ENCODE measurements at regions not wholly inside any gene's neighbourhood (a gene's known extent, or its start where the extent isn't known, plus 50 kb on each side); places are given as distances from the start of the nearest gene placed in this dataset.
A peak's percentile ranks its signal among the peaks of the same experiment; 100 is the strongest.

- intact Hi-C loops (cut with DNase I) = no loop called here
- Histone ChIP-seq H3K9me3 (no peaks in the 10 kb centered on the region), H3K36me3 (no peaks in the 10 kb centered on the region), H3K27ac (no peak overlapping the region), H3K4me1 (peaks cover 9% of the 10 kb centered on the region), H3K27me3 (peaks cover 9% of the 10 kb centered on the region), H3K4me3 (peak overlapping the region in 1 of 2 donors; percentile 20)
- no peak for DNase-seq (ENCODE audit: extremely low spot score in 2 of 2)
- TF ChIP-seq POLR2A (IDR thresholded peaks at IDR 0.05) (no peak), POLR2AphosphoS5 (IDR thresholded peaks at IDR 0.05; ENCODE audit: insufficient read depth in 1 of 2, low read depth in 1 of 2) (no peak), CTCF (IDR thresholded peaks at IDR 0.05) (no peak)
These were observed 419.4 kb downstream of the UQCRFS1 start for GRCh38 chr19:28793391-28794168.

- Histone ChIP-seq H3K27ac (no peak overlapping the region), H3K4me1 (no peaks in the 10 kb centered on the region), H3K27me3 (no peaks in the 10 kb centered on the region), H3K4me3 (no peak overlapping the region), H3K9me3 (no peaks in the 10 kb centered on the region), H3K36me3 (no peaks in the 10 kb centered on the region)
- TF ChIP-seq CTCF (IDR thresholded peaks at IDR 0.05) (no peak), POLR2AphosphoS5 (IDR thresholded peaks at IDR 0.05; ENCODE audit: insufficient read depth in 1 of 2, low read depth in 1 of 2) (no peak), POLR2A (IDR thresholded peaks at IDR 0.05) (no peak)
- intact Hi-C loops (cut with DNase I) = no loop called here
- no peak for DNase-seq (ENCODE audit: extremely low spot score in 2 of 2)
These were observed 427.0 kb downstream of the UQCRFS1 start for GRCh38 chr19:28785971-28786370.

GRCh38 chr19:28764066-28764465, 448.9 kb downstream of the UQCRFS1 start:
- intact Hi-C loops (cut with DNase I) = no loop called here
- Histone ChIP-seq H3K4me1 (no peaks in the 10 kb centered on the region), H3K27ac (no peak overlapping the region), H3K36me3 (no peaks in the 10 kb centered on the region), H3K9me3 (no peaks in the 10 kb centered on the region), H3K4me3 (no peak overlapping the region), H3K27me3 (no peaks in the 10 kb centered on the region)
- no peak for DNase-seq (ENCODE audit: extremely low spot score in 2 of 2)
- TF ChIP-seq POLR2A (IDR thresholded peaks at IDR 0.05) (no peak), POLR2AphosphoS5 (IDR thresholded peaks at IDR 0.05; ENCODE audit: insufficient read depth in 1 of 2, low read depth in 1 of 2) (no peak), CTCF (IDR thresholded peaks at IDR 0.05) (no peak)

GRCh38 chr19:28746478-28746877, 466.5 kb downstream of the UQCRFS1 start:
- H3K36me3 ChIP-seq = no peaks in the 10 kb centered on the region
- H3K4me1 ChIP-seq = no peaks in the 10 kb centered on the region
- intact Hi-C loops (cut with DNase I) = no loop called here
- H3K27ac ChIP-seq = no peak overlapping the region
- TF ChIP-seq CTCF (IDR thresholded peaks at IDR 0.05) = no peak
- TF ChIP-seq POLR2AphosphoS5 (IDR thresholded peaks at IDR 0.05; ENCODE audit: insufficient read depth in 1 of 2, low read depth in 1 of 2) = no peak
- no peak for TF ChIP-seq POLR2A (IDR thresholded peaks at IDR 0.05)
- H3K27me3 ChIP-seq = no peaks in the 10 kb centered on the region
- DNase-seq (ENCODE audit: extremely low spot score in 2 of 2) = no peak
- H3K9me3 ChIP-seq = no peaks in the 10 kb centered on the region
- no peak overlapping the region for H3K4me3 ChIP-seq

- no peak for TF ChIP-seq POLR2A (IDR thresholded peaks at IDR 0.05)
- no peak for TF ChIP-seq CTCF (IDR thresholded peaks at IDR 0.05)
- no peak for TF ChIP-seq POLR2AphosphoS5 (IDR thresholded peaks at IDR 0.05; ENCODE audit: insufficient read depth in 1 of 2, low read depth in 1 of 2)
- Histone ChIP-seq H3K4me1 (no peaks in the 10 kb centered on the region), H3K27ac (no peak overlapping the region), H3K9me3 (no peaks in the 10 kb centered on the region), H3K36me3 (no peaks in the 10 kb centered on the region), H3K27me3 (no peaks in the 10 kb centered on the region), H3K4me3 (no peak overlapping the region)
- intact Hi-C loops (cut with DNase I) = loop anchor here (5.0 kb wide), 1 partner anchor 522 kb away; no protein-coding TSS in a partner anchor
- no peak for DNase-seq (ENCODE audit: extremely low spot score in 2 of 2)
These were observed 468.0 kb downstream of the UQCRFS1 start for GRCh38 chr19:28744943-28745342.

Data from vagina (tissue), 2 donors.